HepG2 (cell line): ENCODE measurements at regions not wholly inside any gene's neighbourhood (a gene's known extent, or its start where the extent isn't known, plus 50 kb on each side); places are given as distances from the start of the nearest gene placed in this dataset.

Experiments used
- EHMT2 ChIP-seq: fragments of 200-600 bp; sonication (generic); IDR thresholded peaks from 2 replicates; pipeline ENCODE4 v1.7.0; 2017; ENCODE audit warnings: antibody characterized with exemption, low read depth, low read length, borderline replicate concordance
- ETV5 ChIP-seq: IDR thresholded peaks from 2 replicates; pipeline ENCODE4 v1.6.1; 2018; ENCODE audit warnings: missing biosample characterization, missing genetic modification reagents, inconsistent platforms, borderline replicate concordance
- FLYWCH1 ChIP-seq: sonication (generic); formaldehyde crosslinking; IDR thresholded peaks from 2 replicates; pipeline ENCODE4 v1.8.1; 2023; ENCODE audit warnings: mild to moderate bottlenecking, missing genetic modification reagents
- FOXO1 ChIP-seq: sonication (generic); formaldehyde crosslinking; IDR thresholded peaks from 2 replicates; pipeline ENCODE4 v1.4.0; 2020; ENCODE audit warnings: missing genetic modification reagents
- FOXP1 ChIP-seq, 2 experiments: fragments of 450-650 bp in 1 of 2; IDR thresholded peaks; 2 replicates each; pipeline ENCODE4 v1.6.1; 2017 to 2018; ENCODE audit warnings: antibody characterized with exemption in 1 of 2
- FOXP4 ChIP-seq: sonication (generic); formaldehyde crosslinking; IDR thresholded peaks from 2 replicates; pipeline ENCODE4 v1.4.0; 2020; ENCODE audit warnings: missing genetic modification reagents
- GATAD2A ChIP-seq: IDR thresholded peaks from 2 replicates; pipeline ENCODE4 v1.6.1; 2016
- HDAC6 ChIP-seq: fragments of 200-600 bp; sonication (generic); IDR thresholded peaks from 2 replicates; pipeline ENCODE4 v1.7.0; 2017; ENCODE audit warnings: mild to moderate bottlenecking, antibody characterized with exemption, low read length, low read depth
- KDM6A ChIP-seq: IDR thresholded peaks from 2 replicates; pipeline ENCODE4 v1.6.1; 2016; ENCODE audit warnings: low read depth
- KLF16 ChIP-seq, 2 experiments: sonication (generic) in 1 of 2; formaldehyde crosslinking in 1 of 2; IDR thresholded peaks; 2 replicates each; pipeline versions ENCODE4 v1.6.1 to v1.8.0; 2016 to 2023; ENCODE audit warnings: missing genetic modification reagents in 2 of 2, missing compliant biosample characterization in 1 of 2
- MAFK ChIP-seq, 2 experiments: IDR thresholded peaks in 1 of 2; conservative IDR thresholded peaks in 1 of 2; 2 replicates each; pipeline ENCODE4 v1.6.1; 2011; ENCODE audit warnings: improper control_type of control experiment in 2 of 2, low read length in 2 of 2
- MXI1 ChIP-seq: IDR thresholded peaks from 3 replicates; pipeline ENCODE4 v1.6.1; 2012; ENCODE audit warnings: low read depth, low read length, inconsistent platforms, borderline replicate concordance
- NRL ChIP-seq: sonication (generic); formaldehyde crosslinking; IDR thresholded peaks from 2 replicates; pipeline ENCODE4 v1.5.0; 2020; ENCODE audit warnings: missing genetic modification reagents, mild to moderate bottlenecking, moderate library complexity, borderline replicate concordance
- PHF21A ChIP-seq: sonication (generic); formaldehyde crosslinking; IDR thresholded peaks from 2 replicates; pipeline ENCODE4 v1.5.0; 2020; ENCODE audit warnings: mild to moderate bottlenecking, missing genetic modification reagents
- PITX1 ChIP-seq: sonication (generic); formaldehyde crosslinking; IDR thresholded peaks from 2 replicates; pipeline ENCODE4 v1.5.1; 2020; ENCODE audit warnings: mild to moderate bottlenecking, missing genetic modification reagents
- RBFOX2 ChIP-seq: fragments of 200-400 bp; formaldehyde crosslinking; IDR thresholded peaks from 2 replicates; pipeline ENCODE4 v1.6.1; 2017; ENCODE audit warnings: low read depth, mild to moderate bottlenecking, low read length
- RCOR2 ChIP-seq: IDR thresholded peaks from 2 replicates; pipeline ENCODE4 v1.6.1; 2016; ENCODE audit warnings: missing biosample characterization, missing genetic modification reagents
- SIX1 ChIP-seq: sonication (generic); formaldehyde crosslinking; IDR thresholded peaks from 2 replicates; pipeline ENCODE4 v1.4.0; 2020; ENCODE audit warnings: missing genetic modification reagents, borderline replicate concordance
- SP2 ChIP-seq: sonication (generic); formaldehyde crosslinking; IDR thresholded peaks from 2 replicates; pipeline ENCODE4 v1.5.1; 2020; ENCODE audit warnings: mild to moderate bottlenecking, missing genetic modification reagents
- THAP7 ChIP-seq: sonication (generic); formaldehyde crosslinking; IDR thresholded peaks from 2 replicates; pipeline ENCODE4 v1.8.1; 2023; ENCODE audit warnings: mild to moderate bottlenecking, missing genetic modification reagents
- ZNF597 ChIP-seq: sonication (generic); formaldehyde crosslinking; IDR thresholded peaks from 2 replicates; pipeline ENCODE4 v1.5.0; 2020; ENCODE audit warnings: missing genetic modification reagents
- TF ChIP-seq, protein P1 (sequence below): IDR thresholded peaks from 2 replicates; pipeline ENCODE4 v1.6.1; 2016; ENCODE audit warnings: missing genetic modification reagents, missing compliant biosample characterization
- TF ChIP-seq, protein P2 (sequence below): sonication (generic); formaldehyde crosslinking; IDR thresholded peaks from 2 replicates; pipeline ENCODE4 v1.4.0; 2020; ENCODE audit warnings: missing genetic modification reagents, borderline replicate concordance

GRCh38 chr14:54197369-54197768 lies 199.4 kb upstream of the CDKN3 start (continued):
- TF ChIP-seq RBFOX2 (no peak), FOXP4 (CRISPR knock-in tag) (peak; percentile 89), EHMT2 (no peak), THAP7 (no peak), SIX1 (no peak), MXI1 (no peak), NRL (CRISPR knock-in tag) (no peak), RCOR2 (CRISPR knock-in tag) (peak; percentile 74; the same call in 1 of the 2 replicates), FOXO1 (CRISPR knock-in tag) (peak; percentile 52; the same call in 1 of the 2 replicates), MAFK (conservative IDR thresholded peaks at IDR 0.05 in 1 of 2, IDR thresholded peaks at IDR 0.05 in 1 of 2; ENCODE audit: low read length in 2 of 2) (no peak), HDAC6 (no peak), FOXP1 (IDR thresholded peaks at IDR 0.05) (peak; percentile 61; the same call in 1 of the 2 replicates), FOXP1 (CRISPR knock-in tag; IDR thresholded peaks at IDR 0.05) (peak; percentile 91), KDM6A (CRISPR knock-in tag) (peak; percentile 59; the same call in 1 of the 2 replicates), ETV5 (CRISPR knock-in tag) (peak; percentile 22; the same call in 1 of the 2 replicates), KLF16 (CRISPR knock-in tag; IDR thresholded peaks at IDR 0.05) (no peak), ZNF597 (CRISPR knock-in tag) (no peak), PHF21A (CRISPR knock-in tag) (no peak), FLYWCH1 (CRISPR knock-in tag) (no peak), GATAD2A (CRISPR knock-in tag) (peak; percentile 86), PITX1 (no peak), SP2 (CRISPR knock-in tag) (no peak)
- TF ChIP-seq, protein P1, sequence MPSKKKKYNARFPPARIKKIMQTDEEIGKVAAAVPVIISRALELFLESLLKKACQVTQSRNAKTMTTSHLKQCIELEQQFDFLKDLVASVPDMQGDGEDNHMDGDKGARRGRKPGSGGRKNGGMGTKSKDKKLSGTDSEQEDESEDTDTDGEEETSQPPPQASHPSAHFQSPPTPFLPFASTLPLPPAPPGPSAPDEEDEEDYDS (CRISPR knock-in tag): no peak
- TF ChIP-seq, protein P2, sequence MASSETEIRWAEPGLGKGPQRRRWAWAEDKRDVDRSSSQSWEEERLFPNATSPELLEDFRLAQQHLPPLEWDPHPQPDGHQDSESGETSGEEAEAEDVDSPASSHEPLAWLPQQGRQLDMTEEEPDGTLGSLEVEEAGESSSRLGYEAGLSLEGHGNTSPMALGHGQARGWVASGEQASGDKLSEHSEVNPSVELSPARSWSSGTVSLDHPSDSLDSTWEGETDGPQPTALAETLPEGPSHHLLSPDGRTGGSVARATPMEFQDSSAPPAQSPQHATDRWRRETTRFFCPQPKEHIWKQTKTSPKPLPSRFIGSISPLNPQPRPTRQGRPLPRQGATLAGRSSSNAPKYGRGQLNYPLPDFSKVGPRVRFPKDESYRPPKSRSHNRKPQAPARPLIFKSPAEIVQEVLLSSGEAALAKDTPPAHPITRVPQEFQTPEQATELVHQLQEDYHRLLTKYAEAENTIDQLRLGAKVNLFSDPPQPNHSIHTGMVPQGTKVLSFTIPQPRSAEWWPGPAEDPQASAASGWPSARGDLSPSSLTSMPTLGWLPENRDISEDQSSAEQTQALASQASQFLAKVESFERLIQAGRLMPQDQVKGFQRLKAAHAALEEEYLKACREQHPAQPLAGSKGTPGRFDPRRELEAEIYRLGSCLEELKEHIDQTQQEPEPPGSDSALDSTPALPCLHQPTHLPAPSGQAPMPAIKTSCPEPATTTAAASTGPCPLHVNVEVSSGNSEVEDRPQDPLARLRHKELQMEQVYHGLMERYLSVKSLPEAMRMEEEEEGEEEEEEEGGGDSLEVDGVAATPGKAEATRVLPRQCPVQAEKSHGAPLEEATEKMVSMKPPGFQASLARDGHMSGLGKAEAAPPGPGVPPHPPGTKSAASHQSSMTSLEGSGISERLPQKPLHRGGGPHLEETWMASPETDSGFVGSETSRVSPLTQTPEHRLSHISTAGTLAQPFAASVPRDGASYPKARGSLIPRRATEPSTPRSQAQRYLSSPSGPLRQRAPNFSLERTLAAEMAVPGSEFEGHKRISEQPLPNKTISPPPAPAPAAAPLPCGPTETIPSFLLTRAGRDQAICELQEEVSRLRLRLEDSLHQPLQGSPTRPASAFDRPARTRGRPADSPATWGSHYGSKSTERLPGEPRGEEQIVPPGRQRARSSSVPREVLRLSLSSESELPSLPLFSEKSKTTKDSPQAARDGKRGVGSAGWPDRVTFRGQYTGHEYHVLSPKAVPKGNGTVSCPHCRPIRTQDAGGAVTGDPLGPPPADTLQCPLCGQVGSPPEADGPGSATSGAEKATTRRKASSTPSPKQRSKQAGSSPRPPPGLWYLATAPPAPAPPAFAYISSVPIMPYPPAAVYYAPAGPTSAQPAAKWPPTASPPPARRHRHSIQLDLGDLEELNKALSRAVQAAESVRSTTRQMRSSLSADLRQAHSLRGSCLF: no peak
